ENCODE measurements at regions not wholly inside any gene's neighbourhood (a gene's known extent, or its start where the extent isn't known, plus 50 kb on each side); places are given as distances from the start of the nearest gene placed in this dataset.

DNA sequence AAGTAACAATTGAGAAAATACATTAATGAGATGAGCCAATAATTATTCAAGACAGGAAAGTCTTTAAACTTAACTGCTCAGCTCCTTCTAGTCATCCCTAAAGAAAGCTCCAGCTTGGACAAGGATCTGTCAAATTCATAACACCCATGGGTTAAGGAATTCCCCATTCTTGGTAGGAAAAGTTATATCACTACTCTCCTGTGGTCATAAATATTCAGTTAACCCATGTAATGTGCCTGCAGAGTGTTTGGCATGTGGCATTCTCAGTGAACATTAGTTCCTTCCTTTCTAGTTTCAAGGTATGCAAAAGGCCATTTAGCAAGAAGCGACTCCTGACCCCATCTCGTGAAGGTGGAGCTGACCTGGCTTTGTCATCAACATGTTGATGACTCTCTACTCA, 76.7 kb upstream of the VCAM1 start:
- H3K4me3 Mint-ChIP-seq = no peak overlapping the region
- Histone ChIP-seq H3K9me2 (ENCODE audit: insufficient read depth) (peaks cover 3% of the 10 kb centered on the region; the same call in 1 of the 2 replicates), H3K4me1 (ENCODE audit: insufficient read depth) (no peaks in the 10 kb centered on the region), H3K36me3 (ENCODE audit: insufficient read depth) (no peaks in the 10 kb centered on the region), H3K4me2 (no peak overlapping the region), H4K20me1 (replicated peaks; ENCODE audit: insufficient read depth) (no peaks in the 10 kb centered on the region), H2AFZ (no peak overlapping the region), H3K27ac (ENCODE audit: low read depth) (no peak overlapping the region), H3K27me3 (ENCODE audit: insufficient read depth) (no peaks in the 10 kb centered on the region), H3K4me3 (no peak overlapping the region), H3F3A (replicated peaks; ENCODE audit: low read depth) (no peaks in the 10 kb centered on the region), H3K79me2 (replicated peaks; ENCODE audit: insufficient read depth) (no peaks in the 10 kb centered on the region)
- H3K36me3 Mint-ChIP-seq (ENCODE audit: low read depth) = peaks cover 9% of the 10 kb centered on the region; the same call in 2 of the 3 replicates
- no peaks in the 10 kb centered on the region for H3K27me3 Mint-ChIP-seq (ENCODE audit: insufficient read depth, low read depth, poor library complexity)
- no peak for ATAC-seq
- H3K4me1 Mint-ChIP-seq = no peaks in the 10 kb centered on the region
- no peak for DNase-seq (ENCODE audit: low spot score)
- TF ChIP-seq EZH2phosphoT487 (IDR thresholded peaks at IDR 0.05; ENCODE audit: unreplicated experiment) (no peak), REST (IDR thresholded peaks at IDR 0.05; ENCODE audit: unreplicated experiment) (no peak), JUNB (IDR thresholded peaks at IDR 0.05; ENCODE audit: unreplicated experiment) (no peak), ZNF331 (CRISPR knock-in tag; IDR thresholded peaks at IDR 0.05; ENCODE audit: low read depth) (no peak), POLR2AphosphoS5 (IDR thresholded peaks at IDR 0.05; ENCODE audit: low read depth) (no peak), ZNF114 (CRISPR knock-in tag; IDR thresholded peaks at IDR 0.05) (no peak), STAT1 (IDR thresholded peaks at IDR 0.05; ENCODE audit: unreplicated experiment) (no peak)
- no peak overlapping the region for H3K27ac Mint-ChIP-seq
- H3K9me3 Mint-ChIP-seq = peaks cover 10% of the 10 kb centered on the region

- Histone ChIP-seq H3K36me3 (ENCODE audit: insufficient read depth) (no peaks in the 10 kb centered on the region), H3F3A (replicated peaks; ENCODE audit: low read depth) (no peaks in the 10 kb centered on the region), H3K27me3 (ENCODE audit: insufficient read depth) (no peaks in the 10 kb centered on the region), H3K79me2 (replicated peaks; ENCODE audit: insufficient read depth) (no peaks in the 10 kb centered on the region), H3K27ac (ENCODE audit: low read depth) (no peak overlapping the region), H3K4me2 (no peak overlapping the region), H2AFZ (no peak overlapping the region), H3K9me2 (ENCODE audit: insufficient read depth) (peaks cover 3% of the 10 kb centered on the region; the same call in 1 of the 2 replicates), H3K4me3 (no peak overlapping the region), H3K4me1 (ENCODE audit: insufficient read depth) (no peaks in the 10 kb centered on the region), H4K20me1 (replicated peaks; ENCODE audit: insufficient read depth) (no peaks in the 10 kb centered on the region)
- ATAC-seq (no peak), DNase-seq (ENCODE audit: low spot score) (no peak)
- no peaks in the 10 kb centered on the region for H3K4me1 Mint-ChIP-seq
- H3K36me3 Mint-ChIP-seq (ENCODE audit: low read depth) = peaks cover 2% of the 10 kb centered on the region; the same call in 1 of the 3 replicates
- no peaks in the 10 kb centered on the region for H3K27me3 Mint-ChIP-seq (ENCODE audit: insufficient read depth, low read depth, poor library complexity)
- no peak overlapping the region for H3K27ac Mint-ChIP-seq
- no peak overlapping the region for H3K4me3 Mint-ChIP-seq
- H3K9me3 Mint-ChIP-seq = peaks cover 3% of the 10 kb centered on the region; the same call in 2 of the 3 replicates
- no peak for TF ChIP-seq ZNF114 (CRISPR knock-in tag; IDR thresholded peaks at IDR 0.05)
- TF ChIP-seq EZH2 (IDR thresholded peaks at IDR 0.05; ENCODE audit: low read depth, unreplicated experiment) = no peak
- TF ChIP-seq ZNF462 (CRISPR knock-in tag; IDR thresholded peaks at IDR 0.05) = no peak
Measured at GRCh38 chr1:100643471-100644196, 75.9 kb upstream of the VCAM1 start.
